C4-2B (cell line): ENCODE measurements at regions not wholly inside any gene's neighbourhood (a gene's known extent, or its start where the extent isn't known, plus 50 kb on each side); places are given as distances from the start of the nearest gene placed in this dataset.

ENCODE experiments used
- H3K27ac ChIP-seq: fragments of 450-650 bp; 2 replicates; pipeline ENCODE4 v1.5.1; 2017
- ZFX ChIP-seq: fragments of 450-650 bp; IDR thresholded peaks from 2 replicates; pipeline ENCODE4 v1.6.1; 2017
- TF ChIP-seq, protein P1 (sequence below): fragments of 450-650 bp; conservative IDR thresholded peaks from 2 replicates; pipeline ENCODE4 v1.5.1; 2017; ENCODE audit warnings: mild to moderate bottlenecking

DNA sequence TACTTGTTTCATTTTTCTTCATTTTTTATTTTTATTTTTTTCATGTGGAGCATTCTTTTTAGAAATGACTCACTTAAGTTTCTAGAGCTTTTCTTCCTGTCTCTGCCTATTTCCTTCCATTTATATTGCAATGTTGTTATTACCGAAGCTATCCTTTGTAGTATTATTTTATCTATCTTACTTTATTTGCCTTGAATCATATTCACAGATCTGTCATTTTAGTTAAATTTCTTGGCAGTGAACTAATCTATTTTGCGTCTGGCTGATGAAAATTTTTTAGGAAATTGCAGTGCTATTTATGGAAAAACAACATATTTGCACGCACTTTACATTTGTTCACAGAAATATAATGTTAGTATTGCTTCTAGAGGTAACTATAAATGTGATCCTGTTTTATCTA is 956.9 kb upstream of the SLC39A10 start:
- no peak for TF ChIP-seq ZFX
- TF ChIP-seq, protein P1, sequence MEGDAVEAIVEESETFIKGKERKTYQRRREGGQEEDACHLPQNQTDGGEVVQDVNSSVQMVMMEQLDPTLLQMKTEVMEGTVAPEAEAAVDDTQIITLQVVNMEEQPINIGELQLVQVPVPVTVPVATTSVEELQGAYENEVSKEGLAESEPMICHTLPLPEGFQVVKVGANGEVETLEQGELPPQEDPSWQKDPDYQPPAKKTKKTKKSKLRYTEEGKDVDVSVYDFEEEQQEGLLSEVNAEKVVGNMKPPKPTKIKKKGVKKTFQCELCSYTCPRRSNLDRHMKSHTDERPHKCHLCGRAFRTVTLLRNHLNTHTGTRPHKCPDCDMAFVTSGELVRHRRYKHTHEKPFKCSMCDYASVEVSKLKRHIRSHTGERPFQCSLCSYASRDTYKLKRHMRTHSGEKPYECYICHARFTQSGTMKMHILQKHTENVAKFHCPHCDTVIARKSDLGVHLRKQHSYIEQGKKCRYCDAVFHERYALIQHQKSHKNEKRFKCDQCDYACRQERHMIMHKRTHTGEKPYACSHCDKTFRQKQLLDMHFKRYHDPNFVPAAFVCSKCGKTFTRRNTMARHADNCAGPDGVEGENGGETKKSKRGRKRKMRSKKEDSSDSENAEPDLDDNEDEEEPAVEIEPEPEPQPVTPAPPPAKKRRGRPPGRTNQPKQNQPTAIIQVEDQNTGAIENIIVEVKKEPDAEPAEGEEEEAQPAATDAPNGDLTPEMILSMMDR, result no peak
- no peak overlapping the region for H3K27ac ChIP-seq

DNA sequence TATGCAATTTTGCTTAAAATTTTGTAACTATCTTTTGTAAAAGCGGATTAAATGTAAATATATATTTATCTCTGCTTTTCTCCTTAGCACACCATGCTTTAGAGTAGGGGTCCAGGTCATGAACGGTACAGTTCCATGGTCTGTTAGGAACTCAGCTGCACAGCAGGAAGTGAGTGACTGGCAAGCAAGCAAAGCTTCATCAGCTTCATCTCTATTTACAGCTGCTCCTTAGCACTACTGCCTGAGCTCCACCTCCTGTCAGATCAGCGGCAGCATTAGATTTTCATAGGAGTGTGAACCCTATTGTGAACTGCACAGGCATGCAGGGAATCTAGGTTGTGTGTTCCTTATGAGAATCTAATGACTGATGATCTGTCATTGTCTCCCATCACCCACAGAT is 959.0 kb upstream of the SLC39A10 start:
- no peak overlapping the region for H3K27ac ChIP-seq
- TF ChIP-seq ZFX, result no peak
- TF ChIP-seq, protein P1, result no peak

DNA sequence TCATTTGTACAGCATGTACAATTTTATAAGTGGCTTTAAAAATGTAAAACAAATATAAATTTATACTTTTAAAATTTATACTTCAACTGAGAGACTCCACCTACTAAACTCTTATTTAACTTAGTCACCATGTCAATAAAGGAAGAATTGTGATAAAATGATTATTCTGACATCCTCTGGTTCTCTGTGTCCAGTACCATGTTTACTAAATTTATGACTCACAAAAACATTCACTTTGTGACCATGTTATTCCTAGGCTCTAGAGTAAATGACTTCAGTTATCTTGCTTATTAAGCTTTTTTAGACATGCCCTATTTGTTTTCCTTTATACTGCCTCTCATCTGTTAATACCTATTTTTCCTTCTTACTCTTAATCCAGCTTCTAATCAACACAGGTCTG is 959.6 kb upstream of the SLC39A10 start:
- no peak for TF ChIP-seq ZFX
- TF ChIP-seq, protein P1, result no peak
- no peak overlapping the region for H3K27ac ChIP-seq

DNA sequence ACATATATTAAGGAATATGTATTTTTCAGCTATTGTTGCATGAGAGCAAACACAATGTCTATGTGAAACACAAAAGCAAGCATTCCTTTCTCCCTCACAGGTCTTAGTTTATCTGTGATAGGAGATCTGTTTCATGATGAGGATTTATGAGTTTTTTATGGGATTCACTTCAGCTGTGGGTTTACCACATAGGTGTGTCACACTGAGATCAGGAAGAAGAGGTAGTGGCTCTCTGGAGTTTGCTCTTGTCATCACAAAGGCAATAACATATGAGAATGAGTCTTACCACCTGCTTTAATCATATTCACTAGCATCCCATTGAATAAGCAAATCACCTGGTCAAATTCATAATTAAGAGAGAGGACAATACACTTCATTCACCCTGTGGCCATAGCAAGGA is 960.3 kb upstream of the SLC39A10 start:
- no peak overlapping the region for H3K27ac ChIP-seq
- TF ChIP-seq ZFX, result no peak
- TF ChIP-seq, protein P1, result no peak

DNA sequence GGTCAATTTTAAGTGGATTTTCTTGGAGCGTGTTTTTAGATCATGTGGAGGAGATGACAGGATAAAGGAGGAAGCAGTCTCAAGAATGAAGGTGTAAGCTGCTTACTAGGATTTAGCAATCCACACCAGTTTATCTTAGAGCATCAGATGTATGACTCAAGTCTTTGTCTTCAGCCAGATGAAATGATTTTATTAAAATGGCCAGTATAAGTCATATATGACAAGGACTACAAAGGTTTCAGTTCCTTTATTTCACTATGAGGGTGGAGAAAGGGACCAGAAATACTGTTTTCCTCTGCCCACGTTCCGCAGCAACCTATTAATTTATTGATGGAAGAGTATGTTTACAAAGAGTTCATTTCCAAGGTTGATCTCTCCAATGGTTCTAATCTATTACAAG is 970.5 kb upstream of the SLC39A10 start:
- TF ChIP-seq, protein P1, result no peak
- no peak overlapping the region for H3K27ac ChIP-seq

DNA sequence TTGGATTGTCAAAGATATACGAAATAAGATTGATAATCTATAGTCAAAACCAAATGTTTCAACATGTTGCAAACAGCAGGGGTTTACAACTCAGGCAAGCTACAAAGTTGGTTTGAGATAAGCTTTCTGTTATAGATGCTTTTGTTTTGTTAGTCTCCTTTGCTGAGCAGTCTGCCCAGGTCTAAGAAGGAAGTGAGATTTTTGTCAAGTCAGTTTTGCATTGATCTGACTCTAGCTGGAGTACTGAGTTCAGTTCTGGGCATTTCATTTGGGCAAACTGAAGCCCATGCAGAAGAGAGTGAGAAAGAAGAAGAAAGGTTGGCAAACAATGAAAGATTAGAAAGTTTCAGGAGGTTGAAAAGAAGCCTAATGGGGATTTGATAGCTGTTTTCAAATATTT is 983.0 kb upstream of the SLC39A10 start:
- TF ChIP-seq ZFX, result no peak
- TF ChIP-seq, protein P1, result no peak
- H3K27ac ChIP-seq, result no peak overlapping the region

DNA sequence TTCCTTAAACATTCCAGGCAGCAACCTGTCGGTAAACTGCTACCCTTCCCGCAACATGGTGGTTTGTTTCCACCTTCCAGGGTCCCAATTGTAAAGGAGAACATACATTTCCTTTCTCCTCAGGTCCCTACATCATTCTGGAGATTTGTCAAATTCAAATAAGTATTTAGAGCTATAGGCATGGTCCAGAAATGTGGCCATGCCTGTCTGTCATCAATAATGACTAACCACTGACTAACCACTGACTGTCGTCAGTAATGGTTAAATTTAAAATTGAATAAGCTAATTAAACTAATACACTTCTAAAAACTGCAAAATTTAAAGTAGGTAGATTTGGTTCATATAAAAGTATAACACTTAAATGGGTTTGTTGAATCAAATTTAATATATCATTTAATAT is 984.0 kb upstream of the SLC39A10 start:
- TF ChIP-seq, protein P1, result no peak
- no peak for TF ChIP-seq ZFX
- H3K27ac ChIP-seq, result no peak overlapping the region
